Left cardiac atrium (tissue), 4 donors: ENCODE measurements at regions not wholly inside any gene's neighbourhood (a gene's known extent, or its start where the extent isn't known, plus 50 kb on each side); places are given as distances from the start of the nearest gene placed in this dataset.

Experiments used
- ATAC-seq, 2 donors: fragments of 200-7000 bp; cut with Tn5 transposase; one replicate each; pipeline ENCODE4 v1.9.1; 2020; ENCODE audit warnings: mild to moderate bottlenecking in 2 of 2, moderate library complexity in 2 of 2
- DNase-seq: peaks from one replicate; pipeline ENCODE4 v3.0.0-alpha.2; 2020
- intact Hi-C, 2 donors: fragments of 100-400 bp; cut with DNase I; formaldehyde crosslinking; loops; one replicate each; pipeline versions ENCODE4 v1.14.1 to v1.15.1; 2022 to 2023
- donor health status: DM: no; HTN: yes; CAD: no.
- donor health status: DM: no; HTN: yes; CAD: no; lungs with severe emphysema.
- donor health status: DM: yes; HTN: yes; CAD: no.
- donor health status: Dilated cardiomyopathy.

DNA sequence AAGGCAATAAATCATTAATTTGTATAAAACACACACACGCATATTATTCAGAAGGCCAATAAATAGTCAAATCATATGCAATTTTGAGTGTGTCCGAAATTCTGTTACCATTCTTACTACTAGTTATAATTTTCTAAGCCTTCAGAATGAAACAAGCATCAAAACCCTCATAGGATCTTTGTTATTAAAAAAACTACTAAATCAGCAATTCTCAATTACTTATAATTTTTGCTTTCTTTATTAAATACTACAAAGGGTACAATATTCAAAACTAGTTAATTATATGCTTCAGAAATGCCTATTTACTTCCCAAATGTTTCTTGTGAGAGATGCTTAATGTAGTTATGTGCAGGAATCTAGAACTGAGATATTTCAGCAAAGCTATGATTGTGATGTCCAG, 413.1 kb upstream of the KIF2B start:
- ATAC-seq (no peak), DNase-seq (no peak)
- intact Hi-C loops = no loop called here

DNA sequence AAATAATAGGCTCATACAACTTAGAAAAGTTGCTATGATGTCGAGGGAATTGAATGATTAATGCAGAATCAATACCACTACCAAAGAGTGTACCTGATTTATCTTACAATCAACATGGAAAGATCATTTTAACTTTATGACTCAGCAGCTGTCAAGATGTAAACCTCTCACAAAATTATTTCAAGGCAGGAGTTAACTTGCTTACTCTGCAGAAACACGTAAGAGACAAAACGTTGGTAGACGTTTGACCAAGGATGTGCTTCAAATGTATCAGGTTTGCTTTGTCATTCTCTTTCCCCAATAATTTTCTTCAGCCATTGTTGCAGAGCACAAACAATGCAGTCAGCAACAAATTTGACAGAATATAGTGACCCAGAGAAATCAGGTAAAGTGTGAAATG, 415.8 kb upstream of the KIF2B start:
- intact Hi-C loops = no loop called here
- DNase-seq = no peak
- no peak for ATAC-seq

DNA sequence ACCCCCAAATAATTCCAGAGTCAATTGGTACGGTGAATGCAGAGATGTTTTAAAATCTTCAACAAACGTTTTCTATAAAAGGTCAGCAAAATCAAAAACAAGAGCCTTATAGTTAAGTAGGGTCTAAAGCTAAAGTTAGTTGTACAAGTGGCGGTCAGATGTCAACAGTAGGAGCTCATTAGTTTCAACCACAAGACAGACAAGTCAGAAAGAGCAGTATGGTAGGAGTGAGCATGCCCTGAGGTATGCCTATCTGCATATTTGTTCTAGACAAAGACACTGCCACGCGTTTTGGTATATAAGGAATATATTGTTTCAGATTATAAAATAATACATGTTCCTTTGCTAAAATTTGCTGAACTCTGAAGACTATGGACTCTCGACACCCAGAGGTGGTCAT, 431.5 kb upstream of the KIF2B start:
- intact Hi-C loops = no loop called here
- no peak for ATAC-seq
- no peak for DNase-seq

DNA sequence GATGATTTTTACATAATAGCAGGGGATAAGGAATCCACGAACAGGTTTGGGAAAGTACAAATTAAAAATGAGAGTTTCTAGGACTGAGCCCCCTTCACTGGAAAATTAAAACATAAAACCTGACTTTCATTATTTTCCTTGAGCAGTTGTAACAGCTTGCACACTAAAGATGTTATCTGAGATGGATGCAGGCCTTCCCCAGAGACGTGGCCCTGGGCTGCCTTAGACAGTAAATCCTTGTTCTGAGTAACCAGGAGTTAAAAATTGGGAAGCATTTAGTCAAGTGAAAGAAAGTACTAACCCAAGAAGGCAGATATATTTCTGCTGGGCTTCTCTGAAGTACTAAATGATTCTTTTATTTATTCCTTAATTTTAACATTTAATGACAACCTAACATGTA, 432.2 kb upstream of the KIF2B start:
- intact Hi-C loops = no loop called here
- no peak for ATAC-seq
- DNase-seq = no peak

DNA sequence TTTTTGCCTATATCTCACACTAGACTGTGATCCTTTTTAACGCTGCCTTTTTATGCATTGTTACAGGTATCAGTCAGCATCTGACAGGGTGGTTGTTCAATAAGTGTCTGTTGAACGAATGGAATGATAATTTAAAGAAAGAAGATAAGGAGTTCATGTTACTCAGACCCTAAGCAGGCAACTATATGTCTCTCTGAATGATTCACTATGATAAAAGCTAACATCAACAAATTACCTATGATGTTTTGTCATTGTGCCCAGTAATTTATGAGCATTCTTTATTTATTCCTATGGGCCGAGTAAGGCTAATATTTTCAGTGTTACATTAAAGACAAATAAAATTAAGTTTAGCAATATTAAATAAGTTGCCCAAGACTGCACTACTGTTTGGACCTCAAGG, 435.0 kb upstream of the KIF2B start:
- ATAC-seq (no peak), DNase-seq (no peak)
- intact Hi-C loops = no loop called here

DNA sequence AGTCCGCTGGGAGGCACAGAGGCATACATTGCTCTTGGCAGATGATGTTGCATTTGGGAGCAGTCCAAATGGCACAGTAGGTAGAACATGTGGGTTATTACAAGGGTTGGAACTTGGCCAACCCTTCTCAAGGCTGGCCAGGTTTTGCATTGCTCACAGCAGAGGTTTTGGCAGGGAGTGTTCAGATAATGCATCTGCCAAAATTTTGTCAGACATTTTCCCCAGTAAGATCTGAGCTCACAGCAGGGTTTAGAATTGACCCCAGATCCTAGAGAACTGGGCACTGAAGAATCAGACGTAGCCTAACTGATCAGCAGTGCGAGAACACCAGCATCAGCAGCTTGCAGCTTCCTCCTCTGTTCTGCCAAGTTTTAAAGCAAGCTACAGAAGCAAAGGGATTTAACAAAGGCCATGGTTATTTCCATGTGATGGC, 468.8 kb upstream of the KIF2B start:
- ATAC-seq = peak in 1 of 2 donors; percentile 76
- DNase-seq = no peak
- intact Hi-C loops = no loop called here

DNA sequence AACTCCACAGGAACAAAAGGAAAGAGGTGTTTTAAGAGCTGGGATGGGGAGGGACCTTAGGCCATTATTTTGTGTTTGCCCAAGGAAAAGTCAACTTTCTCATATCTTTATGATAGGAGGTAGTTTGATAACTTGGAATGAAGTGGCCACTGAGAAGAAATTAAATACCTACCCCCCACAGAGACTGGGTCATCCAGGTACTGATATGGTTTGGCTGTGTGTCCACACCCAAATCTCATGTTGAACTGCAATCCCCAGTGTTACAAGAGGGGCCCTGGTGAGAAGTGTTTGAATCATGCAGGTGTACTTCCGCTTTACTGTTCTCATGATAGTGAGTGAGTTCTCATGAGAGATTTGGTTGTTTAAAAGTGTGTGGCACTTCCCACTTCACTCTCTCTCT, 477.9 kb upstream of the KIF2B start:
- intact Hi-C loops = no loop called here
- no peak for ATAC-seq
- no peak for DNase-seq

DNA sequence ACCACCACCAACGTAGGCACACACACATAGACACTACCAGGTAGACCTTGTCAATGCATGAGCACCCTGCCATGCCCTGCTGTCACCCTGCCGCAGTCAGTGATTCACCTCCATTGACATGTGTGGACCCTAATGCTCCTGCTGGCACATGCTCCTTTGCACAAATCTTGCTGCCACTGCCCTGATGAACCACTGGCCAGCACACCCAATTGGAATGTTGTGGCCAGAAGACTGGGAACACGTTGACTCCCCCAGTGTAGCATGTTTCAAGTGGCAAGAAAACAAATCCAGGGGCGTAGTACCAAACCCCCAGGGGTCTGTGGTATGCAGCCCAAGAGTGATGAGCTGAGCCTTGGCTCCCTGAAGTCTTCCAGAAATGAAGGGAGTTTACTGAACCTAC, 486.4 kb upstream of the KIF2B start:
- intact Hi-C loops = no loop called here
- DNase-seq = no peak
- ATAC-seq = no peak

DNA sequence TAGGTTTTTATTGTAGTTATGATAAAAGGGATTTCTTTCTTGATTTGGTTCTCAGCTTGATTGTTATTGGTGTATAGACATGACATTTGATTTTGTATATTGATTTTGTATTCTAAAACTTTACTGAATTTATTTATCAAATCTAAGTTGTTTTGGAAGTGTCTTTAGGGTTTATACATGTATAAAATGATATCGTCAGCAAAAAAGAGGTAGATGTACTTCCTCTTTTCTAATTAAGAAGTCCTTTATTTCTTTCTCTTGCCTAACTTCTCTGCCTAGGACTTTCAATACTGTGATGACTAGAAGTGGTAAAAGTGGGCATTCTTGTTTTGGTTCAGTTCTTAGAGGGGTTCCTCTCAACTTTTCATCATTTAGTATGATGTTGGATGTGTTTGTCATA, 487.3 kb upstream of the KIF2B start:
- no peak for ATAC-seq
- no peak for DNase-seq
- intact Hi-C loops = no loop called here

DNA sequence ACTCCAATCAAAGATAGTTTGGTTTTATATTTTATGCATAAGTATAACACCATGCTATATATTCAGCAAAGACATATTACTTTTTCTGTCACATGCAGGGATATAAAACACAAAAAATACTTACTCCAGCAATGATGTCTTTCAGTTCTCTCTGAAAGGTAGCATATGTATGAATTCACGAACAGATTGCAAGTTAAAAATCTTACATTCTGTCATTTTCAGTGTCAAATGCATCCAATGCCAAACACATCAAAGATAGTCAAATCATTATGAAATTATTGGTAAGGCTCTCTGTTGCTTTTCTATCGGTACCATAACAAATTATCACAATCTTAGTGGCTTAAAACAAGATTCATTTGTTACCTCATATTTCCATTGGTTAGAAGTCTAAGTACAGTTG, 492.0 kb upstream of the KIF2B start:
- intact Hi-C loops = no loop called here
- ATAC-seq (no peak), DNase-seq (no peak)

DNA sequence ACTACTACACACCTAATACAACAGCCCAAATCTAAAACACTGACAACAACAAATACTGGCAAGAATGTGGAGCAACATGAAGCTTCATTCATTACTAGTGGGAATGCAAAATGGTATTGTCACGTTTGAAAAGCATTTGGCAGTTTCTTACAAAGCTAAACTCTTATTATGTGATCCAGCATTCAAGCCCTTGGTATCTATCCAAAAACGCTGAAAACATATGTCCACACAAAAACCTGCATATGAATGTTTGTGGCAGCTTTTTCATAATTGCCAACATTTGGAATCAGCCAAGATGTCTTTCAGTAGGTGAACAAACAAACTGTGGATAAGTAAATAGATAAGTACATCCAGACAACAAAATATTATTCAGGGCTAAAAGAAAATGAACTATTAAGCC, 501.1 kb upstream of the KIF2B start:
- intact Hi-C loops = no loop called here
- ATAC-seq (no peak), DNase-seq (no peak)

DNA sequence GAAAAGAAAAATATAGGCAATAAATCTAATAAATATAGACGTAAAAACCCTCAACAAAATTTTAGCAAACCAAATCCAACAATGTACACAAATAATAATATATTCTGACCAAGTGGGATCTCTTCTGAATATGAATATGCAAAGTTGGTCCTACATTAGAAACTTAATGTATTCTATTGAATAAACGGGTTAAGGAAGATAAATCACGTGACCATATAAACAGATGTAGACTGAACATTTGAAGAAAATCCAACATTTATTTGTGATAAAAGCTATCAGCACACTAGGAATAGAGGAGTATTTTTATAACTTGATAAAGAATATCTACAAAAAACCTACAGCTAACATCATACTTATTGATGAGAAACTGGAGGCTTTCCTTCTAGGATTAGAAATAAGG, 502.8 kb upstream of the KIF2B start:
- intact Hi-C loops = no loop called here
- no peak for DNase-seq
- no peak for ATAC-seq

DNA sequence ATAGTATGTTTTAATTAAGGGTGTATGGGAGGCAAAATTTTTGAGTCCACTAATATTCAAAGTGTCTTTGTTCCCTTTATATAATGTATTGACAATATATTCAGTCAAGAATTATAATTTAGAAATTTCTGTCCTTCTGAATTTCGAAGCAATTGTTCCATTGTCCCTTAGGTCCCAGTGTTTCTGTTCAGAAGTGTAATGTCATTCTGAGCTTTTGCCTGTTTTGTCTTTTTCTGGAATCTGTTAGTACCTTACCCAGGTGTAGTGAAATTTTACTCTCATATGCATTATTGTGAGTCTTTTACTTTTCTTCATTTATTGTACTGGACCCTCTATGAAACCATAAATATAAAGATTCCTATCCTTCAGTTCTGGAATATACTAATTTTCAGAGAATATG, 505.7 kb upstream of the KIF2B start:
- intact Hi-C loops = no loop called here
- ATAC-seq (no peak), DNase-seq (no peak)

DNA sequence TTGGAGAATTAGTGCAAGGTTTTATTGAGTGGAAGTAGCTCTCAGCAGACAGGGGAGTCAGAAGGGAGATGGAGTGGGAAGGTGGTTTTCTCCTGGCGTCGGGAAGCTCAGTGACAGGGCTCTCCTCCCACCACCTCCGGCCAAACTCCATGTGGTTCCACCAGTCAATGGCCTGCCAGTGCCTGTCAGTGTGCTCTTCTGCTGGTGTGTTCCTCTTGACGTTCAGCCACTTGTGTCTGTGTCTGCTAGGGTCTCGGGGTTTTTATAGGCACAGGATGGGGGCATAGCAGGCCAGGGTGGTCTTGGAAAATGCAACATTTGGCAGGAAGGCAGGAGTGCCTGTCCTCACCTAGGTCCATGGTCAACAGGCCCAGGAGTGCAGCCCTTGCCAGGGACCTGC, 506.7 kb upstream of the KIF2B start:
- intact Hi-C loops = no loop called here
- no peak for ATAC-seq
- no peak for DNase-seq

DNA sequence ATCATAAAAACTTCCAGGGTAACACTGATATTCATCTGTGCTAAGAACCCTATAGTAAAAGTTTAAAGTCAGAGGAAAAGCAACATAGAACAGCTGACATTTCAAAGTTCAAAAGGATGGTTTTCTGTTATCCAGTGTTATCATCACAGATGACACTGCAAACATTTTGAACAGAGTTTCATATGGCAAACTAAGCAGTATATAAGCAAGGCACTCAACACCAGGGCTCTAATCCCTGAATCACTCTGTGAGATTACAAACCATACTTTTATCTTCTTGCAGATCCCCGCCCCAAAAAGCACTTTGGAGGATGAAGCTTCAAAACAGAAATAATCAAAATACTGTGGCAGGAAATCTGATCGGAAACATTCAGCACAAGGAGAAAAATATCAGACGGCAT, 508.2 kb upstream of the KIF2B start:
- no peak for ATAC-seq
- no peak for DNase-seq
- intact Hi-C loops = no loop called here

DNA sequence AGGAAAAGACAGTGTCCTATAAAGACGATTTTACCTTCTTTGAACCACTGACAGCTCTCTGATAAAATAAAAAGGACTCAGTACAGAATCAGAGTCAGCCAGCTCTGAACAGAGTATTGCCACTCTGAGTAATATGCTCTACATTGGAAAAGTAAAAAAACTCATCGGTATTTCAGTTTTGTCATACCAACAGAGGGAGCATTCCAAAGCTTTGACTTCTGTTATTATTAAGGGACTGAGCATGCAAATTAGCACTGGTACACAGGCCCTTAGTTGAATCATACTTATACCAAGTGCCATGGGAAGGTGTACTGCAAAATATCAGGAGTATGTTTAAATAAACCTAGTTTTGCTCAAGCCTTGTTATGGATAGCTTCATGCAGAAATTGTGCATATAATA, 509.0 kb upstream of the KIF2B start:
- DNase-seq (no peak), ATAC-seq (no peak)
- intact Hi-C loops = no loop called here

DNA sequence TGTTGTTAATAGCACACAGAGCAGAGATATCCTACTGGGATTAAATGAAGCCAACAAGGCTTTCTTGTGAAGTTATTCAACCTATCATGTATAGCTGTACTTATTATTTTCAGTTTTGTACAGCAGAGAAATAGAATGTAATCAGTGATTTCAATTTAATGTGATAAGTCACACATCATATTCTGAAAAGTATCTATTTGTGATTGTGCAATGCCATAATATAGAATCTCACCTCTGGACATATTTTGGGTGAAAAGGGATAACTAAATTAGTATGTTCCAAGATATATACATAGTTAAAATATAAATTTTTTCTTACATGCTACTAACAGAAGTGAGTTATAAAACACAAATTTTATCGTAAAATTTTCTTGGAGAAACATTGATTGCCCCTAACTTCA, 544.3 kb upstream of the KIF2B start:
- ATAC-seq (no peak), DNase-seq (no peak)
- intact Hi-C loops = no loop called here

DNA sequence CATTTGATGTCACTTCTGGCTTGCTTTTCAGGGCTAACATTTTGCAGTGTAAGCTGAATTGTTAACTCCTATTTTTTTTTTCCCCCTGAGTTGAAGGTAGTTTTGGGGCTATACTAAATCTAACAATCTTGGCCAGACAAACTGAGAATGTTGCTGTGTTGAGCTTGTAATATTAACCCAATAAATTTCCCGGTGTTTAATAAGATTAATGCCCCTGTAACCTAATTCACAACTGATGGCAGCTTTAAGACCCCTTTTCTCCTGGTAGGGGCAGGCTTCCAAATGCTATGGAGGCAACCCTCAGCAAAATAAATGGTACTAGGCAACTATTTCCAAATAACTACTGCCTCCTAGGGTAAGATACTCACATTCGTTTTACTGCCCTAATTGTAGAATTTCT, 549.6 kb upstream of the KIF2B start:
- DNase-seq (no peak), ATAC-seq (no peak)
- intact Hi-C loops = no loop called here

DNA sequence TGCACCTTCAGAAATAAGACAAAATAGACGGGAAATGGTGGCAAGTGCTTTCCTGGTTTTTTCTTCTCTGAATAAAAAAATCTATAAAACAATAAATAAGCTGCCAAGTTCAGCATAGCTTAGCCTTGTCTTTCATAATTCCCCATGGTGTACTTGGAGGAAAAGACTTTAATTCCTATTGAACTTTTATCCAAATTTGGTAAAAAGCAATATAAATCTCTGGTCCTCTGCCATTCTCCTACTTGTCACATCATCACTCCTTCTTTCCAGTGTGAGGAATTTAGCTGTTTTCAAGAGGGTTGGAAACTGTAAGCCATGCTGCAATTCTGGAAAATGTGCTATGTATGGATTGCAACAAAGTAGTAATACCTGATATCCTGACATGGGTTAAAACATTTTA, 551.8 kb upstream of the KIF2B start:
- ATAC-seq (no peak), DNase-seq (no peak)
- intact Hi-C loops = no loop called here

DNA sequence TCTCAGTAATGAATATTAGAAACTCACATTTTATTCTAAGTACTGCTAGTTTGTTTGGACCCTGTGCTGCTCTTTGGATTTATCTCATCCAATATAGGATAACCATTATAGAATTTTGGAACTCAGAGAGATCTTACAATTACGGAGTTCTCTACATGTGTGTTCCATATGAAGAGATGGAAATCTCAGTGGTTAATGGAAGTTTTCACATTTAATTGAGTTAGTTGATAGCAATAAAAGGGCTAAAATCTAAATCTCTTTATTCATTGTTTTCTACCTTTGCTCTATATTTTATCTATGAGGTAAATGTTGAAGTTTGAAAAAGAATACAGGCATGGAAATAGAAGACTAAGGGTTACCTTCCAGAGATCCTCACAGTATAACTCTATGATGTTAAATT, 558.0 kb upstream of the KIF2B start:
- intact Hi-C loops = no loop called here
- no peak for ATAC-seq
- no peak for DNase-seq

DNA sequence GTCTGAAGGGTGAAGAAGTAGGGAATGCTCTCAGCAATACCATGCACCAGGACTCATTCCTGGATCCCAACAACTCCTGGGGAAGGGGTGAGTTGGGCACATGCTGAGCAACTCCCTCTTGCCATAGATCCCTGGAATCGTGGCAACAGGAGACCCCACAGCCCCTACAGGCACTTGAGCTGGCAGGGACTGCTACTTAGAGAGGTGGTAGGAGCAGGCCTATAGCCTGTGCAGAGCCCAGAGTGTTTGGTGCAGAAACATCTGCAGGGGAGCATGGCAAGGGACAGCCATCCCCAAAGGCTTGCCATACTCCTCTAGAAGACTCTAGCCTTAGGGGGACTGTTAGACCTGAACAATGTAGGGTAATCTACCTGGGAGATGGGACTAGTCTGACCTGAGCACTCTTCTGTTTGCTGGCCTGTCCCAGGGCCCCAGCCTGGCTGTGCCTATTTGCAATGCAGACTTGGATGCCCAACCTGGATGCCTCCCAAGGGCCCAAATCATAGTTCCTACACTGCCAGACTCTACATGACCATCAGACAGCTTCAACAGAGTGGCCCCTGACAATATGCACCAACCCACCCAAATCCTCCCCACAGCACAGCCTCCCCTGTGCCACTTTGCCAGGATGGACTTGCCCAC, 568.6 kb upstream of the KIF2B start:
- DNase-seq = no peak
- intact Hi-C loops = no loop called here

DNA sequence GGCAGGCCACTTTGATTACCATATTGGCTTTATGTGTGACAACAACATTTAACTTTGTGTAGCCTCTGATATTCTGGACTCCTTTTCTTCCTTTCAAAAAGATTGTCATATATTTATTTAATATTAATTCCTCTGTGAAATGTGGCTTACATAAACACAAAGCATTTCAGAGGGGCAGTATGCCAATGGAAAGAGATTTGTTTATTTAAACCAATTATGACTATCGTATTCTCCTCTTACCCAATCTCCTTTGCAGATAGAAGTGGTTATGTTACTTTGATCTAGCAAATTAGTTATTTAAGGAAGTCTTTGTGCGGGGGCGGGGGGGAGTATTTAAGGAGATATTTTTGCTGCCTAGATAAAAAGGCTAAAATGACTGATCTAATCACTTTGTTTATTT, 573.7 kb upstream of the KIF2B start:
- DNase-seq = no peak
- intact Hi-C loops = no loop called here
- no peak for ATAC-seq

More for the DNA sequence above, 568.6 kb upstream of the KIF2B start:
- ATAC-seq = no peak
